ENCODE measurements at regions not wholly inside any gene's neighbourhood (a gene's known extent, or its start where the extent isn't known, plus 50 kb on each side); places are given as distances from the start of the nearest gene placed in this dataset.
"Not testable (repeated sequence)": the region's sequence is repeated elsewhere in the genome, so short reads cannot be mapped to it uniquely, and the experiment has no call there.

- not testable (repeated sequence) for DNase-seq
Measured at GRCh38 chr6:28626386-28626785, 100.7 kb downstream of the GPX5 start.

- DNase-seq, result no peak
Measured at GRCh38 chr6:28632326-28632851, 106.7 kb downstream of the GPX5 start.

- DNase-seq, result no peak
Measured at GRCh38 chr6:28633445-28634215, 107.9 kb downstream of the GPX5 start.

- no peak for DNase-seq
Measured at GRCh38 chr6:28634411-28634760, 108.7 kb downstream of the GPX5 start.

- DNase-seq, result peak; percentile 37 to 40
Measured at GRCh38 chr6:28634761-28635546, 109.3 kb downstream of the GPX5 start.

- DNase-seq, result peak in 1 of 2 experiments; percentile 24
Measured at GRCh38 chr6:28635547-28636158, 110.0 kb downstream of the GPX5 start.

GRCh38 chr6:28638787-28639430 lies 113.2 kb downstream of the GPX5 start:
- peak; percentile 37 to 68 for DNase-seq

GRCh38 chr6:28639445-28640290 lies 114.0 kb downstream of the GPX5 start:
- DNase-seq, result not testable (repeated sequence)

- peak in 1 of 2 experiments; percentile 33 for DNase-seq
Measured at GRCh38 chr6:28643017-28643740, 117.5 kb downstream of the GPX5 start.

GRCh38 chr6:28646650-28647049 lies 121.0 kb downstream of the GPX5 start:
- DNase-seq, result no peak

GRCh38 chr6:28648035-28648877 lies 122.6 kb downstream of the GPX5 start:
- DNase-seq, result peak; percentile 86 to 89

- DNase-seq, result peak in 1 of 2 experiments; percentile 41
Measured at GRCh38 chr6:28648878-28649375, 123.2 kb downstream of the GPX5 start.

- no peak for DNase-seq
Measured at GRCh38 chr6:28651161-28651560, 125.5 kb downstream of the GPX5 start.

GRCh38 chr6:28653876-28654275 lies 128.2 kb downstream of the GPX5 start:
- no peak for DNase-seq

- no peak for DNase-seq
Measured at GRCh38 chr6:28655164-28655563, 129.5 kb downstream of the GPX5 start.

- DNase-seq, result no peak
Measured at GRCh38 chr6:28656715-28657114, 131.0 kb downstream of the GPX5 start.

- DNase-seq, result no peak
Measured at GRCh38 chr6:28657381-28657768, 131.7 kb downstream of the GPX5 start.

GRCh38 chr6:28657769-28658465 lies 132.2 kb downstream of the GPX5 start:
- peak; percentile 24 to 37 for DNase-seq

GRCh38 chr6:28658475-28659249 lies 133.0 kb downstream of the GPX5 start:
- no peak for DNase-seq
